Stimulated activated naive CD4-positive, alpha-beta T cell (primary cell): ENCODE measurements at regions not wholly inside any gene's neighbourhood (a gene's known extent, or its start where the extent isn't known, plus 50 kb on each side); places are given as distances from the start of the nearest gene placed in this dataset.
"Not testable (repeated sequence)": the region's sequence is repeated elsewhere in the genome, so short reads cannot be mapped to it uniquely, and the experiment has no call there.

Experiments used
- DNase-seq, 6 experiments: peaks; one replicate each; lab custom pipeline; 2025; lab: John Stamatoyannopoulos, UW

GRCh38 chr9:29394855-29395254, 1821.6 kb upstream of the C9orf72 start:
- DNase-seq: no peak

GRCh38 chr9:29397148-29397547, 1823.9 kb upstream of the C9orf72 start:
- DNase-seq: no peak

- DNase-seq: no peak
These were observed 1842.9 kb upstream of the C9orf72 start for GRCh38 chr9:29416204-29416603.

GRCh38 chr9:29422438-29422837, 1849.2 kb upstream of the C9orf72 start:
- DNase-seq: no peak

GRCh38 chr9:29432191-29432590, 1858.9 kb upstream of the C9orf72 start:
- DNase-seq: no peak

- not testable (repeated sequence) for DNase-seq
These were observed 1859.4 kb upstream of the C9orf72 start for GRCh38 chr9:29432656-29433055.

GRCh38 chr9:29435368-29435767, 1862.1 kb upstream of the C9orf72 start:
- DNase-seq: no peak

GRCh38 chr9:29437526-29437925, 1864.2 kb upstream of the C9orf72 start:
- DNase-seq: no peak

GRCh38 chr9:29439961-29440360, 1866.7 kb upstream of the C9orf72 start:
- DNase-seq: no peak

- DNase-seq: no peak
These were observed 1867.2 kb upstream of the C9orf72 start for GRCh38 chr9:29440449-29440848.

GRCh38 chr9:29445751-29446150, 1872.5 kb upstream of the C9orf72 start:
- no peak for DNase-seq

GRCh38 chr9:29449306-29449705, 1876.0 kb upstream of the C9orf72 start:
- no peak for DNase-seq

GRCh38 chr9:29450343-29450875, 1877.1 kb upstream of the C9orf72 start:
- DNase-seq: not testable (repeated sequence)

GRCh38 chr9:29456940-29457339, 1883.7 kb upstream of the C9orf72 start:
- no peak for DNase-seq

GRCh38 chr9:29475471-29475870, 1902.2 kb upstream of the C9orf72 start:
- DNase-seq: no peak

- DNase-seq: no peak
These were observed 1938.4 kb upstream of the C9orf72 start for GRCh38 chr9:29511680-29512079.

GRCh38 chr9:29514336-29514735, 1941.1 kb upstream of the C9orf72 start:
- DNase-seq: no peak

- no peak for DNase-seq
These were observed 1941.6 kb upstream of the C9orf72 start for GRCh38 chr9:29514862-29515261.

- DNase-seq: no peak
These were observed 1975.2 kb upstream of the C9orf72 start for GRCh38 chr9:29548436-29548835.

GRCh38 chr9:29555502-29555901, 1982.2 kb upstream of the C9orf72 start:
- no peak for DNase-seq

- DNase-seq: no peak
These were observed 1983.0 kb upstream of the C9orf72 start for GRCh38 chr9:29556317-29556716.

- DNase-seq: no peak
These were observed 1983.5 kb upstream of the C9orf72 start for GRCh38 chr9:29556746-29557145.

- DNase-seq: no peak
These were observed 1991.3 kb upstream of the C9orf72 start for GRCh38 chr9:29564564-29564963.

GRCh38 chr9:29575219-29575618, 2001.9 kb upstream of the C9orf72 start:
- DNase-seq: no peak

- no peak for DNase-seq
These were observed 2015.1 kb upstream of the C9orf72 start for GRCh38 chr9:29588361-29588760.
